ENCODE measurements at regions not wholly inside any gene's neighbourhood (a gene's known extent, or its start where the extent isn't known, plus 50 kb on each side); places are given as distances from the start of the nearest gene placed in this dataset.
A peak's percentile ranks its signal among the peaks of the same experiment; 100 is the strongest.

GRCh38 chr4:25528391-25528790 lies 127.3 kb upstream of the SLC34A2 start:
- no peak for DNase-seq (ENCODE audit: low read depth)

GRCh38 chr4:25531272-25531671 lies 124.4 kb upstream of the SLC34A2 start:
- no peak for DNase-seq (ENCODE audit: low read depth)

DNA sequence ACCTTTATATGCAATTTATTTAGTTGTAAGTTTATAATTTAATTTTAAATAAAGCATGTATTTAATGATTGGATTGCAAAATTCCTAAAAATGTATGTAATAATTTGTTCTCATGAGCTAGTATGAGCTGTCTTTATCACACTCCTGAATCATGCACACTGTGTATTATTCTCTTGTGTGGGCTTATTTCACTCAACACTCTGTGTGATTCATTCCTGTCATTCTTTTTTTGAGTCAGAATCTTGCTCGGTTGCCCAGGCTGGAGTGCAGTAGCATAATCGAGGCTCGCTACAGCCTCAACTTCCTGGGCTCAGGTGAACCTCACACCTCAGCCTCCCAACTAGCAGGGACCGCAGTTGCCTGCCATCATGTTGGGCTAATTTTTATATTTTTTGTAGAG lies 123.1 kb upstream of the SLC34A2 start:
- no peak for DNase-seq (ENCODE audit: low read depth)

- no peak for DNase-seq (ENCODE audit: low read depth)
Measured at GRCh38 chr4:25533256-25533655, 122.4 kb upstream of the SLC34A2 start.

DNA sequence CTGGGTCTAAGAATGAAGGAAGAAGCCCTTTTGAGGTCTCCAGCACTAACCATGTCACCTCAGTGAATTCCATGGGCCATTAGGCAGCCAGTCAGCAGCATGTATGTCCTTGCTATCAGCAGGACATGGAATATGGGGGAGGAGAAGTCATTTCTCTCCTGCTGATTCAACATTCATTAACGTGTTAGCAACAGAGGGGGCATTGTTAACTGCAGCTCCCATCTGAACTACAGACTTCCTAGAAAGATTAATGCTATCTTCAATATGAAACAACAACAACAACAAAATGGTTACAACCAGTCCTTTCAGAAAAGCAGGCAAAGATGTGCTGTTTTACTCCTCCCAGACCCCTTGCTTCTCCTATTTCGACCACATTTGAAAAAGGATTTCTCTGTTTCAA lies 120.4 kb upstream of the SLC34A2 start:
- DNase-seq (ENCODE audit: low read depth): peak; percentile 86

DNA sequence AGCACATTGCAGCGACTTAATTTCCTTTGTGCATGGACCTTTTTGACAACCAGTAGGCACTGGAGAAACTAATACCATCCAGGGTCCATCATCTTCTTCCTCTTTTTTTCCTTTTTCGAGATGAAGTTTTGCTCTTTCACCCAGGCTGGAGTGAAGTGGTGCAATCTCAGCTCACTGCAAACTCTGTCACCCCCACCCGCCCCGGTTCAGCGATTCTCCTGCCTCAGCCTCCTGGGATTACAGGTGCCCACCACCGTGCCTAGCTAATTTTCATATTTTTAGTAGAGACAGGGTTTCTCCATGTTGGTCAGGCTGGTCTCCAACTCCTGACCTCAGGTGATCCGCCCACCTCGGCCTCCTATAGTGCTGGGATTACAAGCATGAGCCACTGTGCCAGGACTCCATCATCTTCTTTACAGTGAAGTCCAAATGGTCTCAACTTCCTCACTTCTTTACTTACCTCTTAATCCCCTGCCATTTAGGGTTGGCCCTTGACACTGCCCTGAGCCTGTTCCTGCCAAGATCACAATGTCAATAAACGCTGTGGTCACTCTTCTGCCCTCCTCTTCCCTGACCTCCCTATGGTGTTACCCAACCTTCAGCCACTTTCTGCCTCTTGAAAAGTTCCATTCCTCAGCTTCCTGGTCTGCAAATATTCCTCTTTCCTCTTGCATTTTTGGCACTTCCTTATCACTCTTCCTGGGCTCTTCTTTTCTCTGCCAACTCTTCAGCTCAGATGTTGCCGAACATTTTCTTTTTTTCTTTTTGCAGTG lies 119.8 kb upstream of the SLC34A2 start:
- DNase-seq (ENCODE audit: low read depth): no peak

DNA sequence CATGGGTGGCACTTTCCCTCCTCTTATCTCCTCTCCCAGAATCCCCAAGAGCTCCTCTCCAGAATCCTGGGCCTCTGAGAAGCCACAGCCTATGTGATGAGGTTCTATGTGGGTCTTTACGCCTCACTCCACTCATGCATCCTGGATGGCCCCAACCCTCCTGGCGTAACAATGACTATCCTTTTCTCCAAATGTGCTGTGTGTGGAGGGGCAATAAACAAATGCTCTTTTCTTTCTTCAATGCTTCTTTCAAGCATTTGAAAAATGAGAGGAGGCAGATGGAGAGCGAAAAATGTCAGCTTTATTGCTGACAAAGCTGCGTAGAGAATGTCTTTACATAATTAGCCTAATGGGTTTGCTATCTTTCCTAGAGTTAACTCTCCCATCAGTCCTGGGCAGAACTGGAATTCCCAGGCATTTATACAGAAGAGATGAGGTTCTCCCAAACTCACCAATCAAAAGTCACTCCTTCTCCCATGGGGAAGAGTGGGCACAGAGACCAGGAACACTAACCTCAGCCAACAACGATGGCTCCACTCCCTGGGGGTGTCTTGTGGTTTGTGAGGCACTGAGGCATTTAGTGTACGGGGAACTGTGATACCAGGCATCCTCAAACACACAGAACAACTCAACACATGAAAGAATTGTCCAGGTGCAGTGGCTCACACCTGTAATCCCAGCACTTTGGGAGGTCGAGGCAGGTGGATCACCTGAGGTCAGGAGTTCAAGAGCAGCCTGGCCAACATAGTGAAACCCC lies 118.9 kb upstream of the SLC34A2 start:
- DNase-seq (ENCODE audit: low read depth): peak; percentile 66

DNA sequence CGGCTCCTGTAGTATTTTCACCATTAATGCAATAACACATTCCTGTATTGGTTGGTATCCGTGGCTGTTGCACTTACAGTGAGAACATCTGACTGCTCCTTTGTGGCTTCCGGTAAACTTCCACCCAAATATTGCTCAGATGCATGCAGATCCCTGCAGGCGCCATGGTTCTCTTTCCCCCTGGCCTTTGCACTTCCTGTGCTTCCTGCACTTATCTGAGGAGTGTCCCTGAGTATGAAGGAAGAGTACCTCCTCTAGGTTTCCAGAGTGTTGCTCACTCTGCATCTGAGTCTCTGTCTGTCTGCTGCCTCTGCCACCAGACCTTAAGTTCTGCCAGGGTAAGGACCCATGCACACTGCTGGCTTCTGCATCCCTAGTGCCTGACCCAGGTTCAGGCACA lies 117.2 kb upstream of the SLC34A2 start:
- DNase-seq (ENCODE audit: low read depth): no peak

- no peak for DNase-seq (ENCODE audit: low read depth)
Measured at GRCh38 chr4:25539241-25539640, 116.4 kb upstream of the SLC34A2 start.

DNA sequence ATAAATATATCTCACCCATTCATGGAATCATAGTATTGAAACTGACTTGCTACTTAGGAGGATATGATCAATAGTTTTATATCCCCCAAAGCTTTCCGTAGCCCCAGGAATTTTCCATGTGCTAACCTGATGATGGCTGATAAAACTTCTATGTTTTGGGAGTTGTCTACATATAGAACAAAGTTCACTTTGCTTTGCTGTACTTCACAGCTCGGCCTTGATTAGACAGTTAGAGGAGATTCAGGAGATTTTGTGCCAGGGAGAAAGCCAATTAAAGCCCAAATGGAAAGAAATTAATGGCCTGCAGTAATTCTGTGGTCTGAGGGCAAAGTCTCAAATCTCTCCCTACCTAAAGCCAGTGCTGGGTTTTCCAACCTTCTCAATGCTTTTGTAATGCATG lies 114.9 kb upstream of the SLC34A2 start:
- DNase-seq (ENCODE audit: low read depth): no peak

GRCh38 chr4:25547343-25547742 lies 108.3 kb upstream of the SLC34A2 start:
- DNase-seq (ENCODE audit: low read depth): no peak

- DNase-seq (ENCODE audit: low read depth): no peak
Measured at GRCh38 chr4:25549413-25549812, 106.2 kb upstream of the SLC34A2 start.

DNA sequence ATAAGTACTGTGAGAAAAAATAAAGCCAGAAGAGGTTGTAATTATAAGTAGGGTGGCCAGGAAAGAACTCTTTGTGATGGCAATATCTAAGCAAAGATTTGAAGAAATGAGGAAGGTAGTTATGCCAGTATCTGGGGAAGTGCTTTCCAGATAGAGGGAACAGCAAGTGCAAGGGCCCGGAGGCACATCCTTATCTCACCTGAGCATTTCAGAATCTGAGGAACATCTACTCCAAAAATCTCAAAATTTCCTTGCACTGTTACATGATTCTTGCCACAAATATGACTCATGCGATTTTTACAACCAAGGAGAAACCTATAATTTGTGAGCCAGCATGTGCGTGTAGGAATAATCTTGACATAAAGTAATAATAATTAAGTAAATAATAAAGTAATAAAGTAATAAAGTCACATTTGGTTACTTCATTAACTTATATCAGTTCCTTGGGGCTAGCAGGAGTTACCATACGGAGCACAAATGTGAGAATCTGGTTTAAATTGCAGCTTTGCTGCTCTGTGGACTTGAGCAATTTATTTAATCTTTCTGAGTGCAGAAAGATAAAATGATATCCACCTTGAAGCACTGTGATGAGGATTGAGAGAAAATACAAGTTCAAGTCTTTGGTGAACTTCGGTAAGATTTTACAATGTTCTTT lies 105.1 kb upstream of the SLC34A2 start:
- no peak for DNase-seq (ENCODE audit: low read depth)

DNA sequence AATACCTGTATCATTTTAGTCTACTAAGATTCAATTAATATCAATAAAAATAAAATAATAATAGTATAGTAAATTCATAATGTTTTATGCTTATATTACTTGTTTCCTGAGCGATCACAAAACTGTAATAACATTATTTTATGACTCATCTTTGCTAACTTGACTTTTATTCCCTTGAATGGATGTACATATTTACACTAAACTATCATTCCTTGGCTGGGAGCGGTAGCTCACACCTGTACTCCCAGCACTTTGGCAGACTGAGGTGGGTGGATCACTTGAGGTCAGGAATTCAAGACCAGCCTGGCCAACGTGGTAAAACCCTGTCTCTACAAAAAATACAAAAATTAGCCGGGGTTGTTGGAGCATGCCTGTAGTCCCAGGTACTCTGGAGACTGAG lies 104.0 kb upstream of the SLC34A2 start:
- no peak for DNase-seq (ENCODE audit: low read depth)

- DNase-seq (ENCODE audit: low read depth): peak; percentile 81
Measured at GRCh38 chr4:25552580-25553271, 102.9 kb upstream of the SLC34A2 start.

DNA sequence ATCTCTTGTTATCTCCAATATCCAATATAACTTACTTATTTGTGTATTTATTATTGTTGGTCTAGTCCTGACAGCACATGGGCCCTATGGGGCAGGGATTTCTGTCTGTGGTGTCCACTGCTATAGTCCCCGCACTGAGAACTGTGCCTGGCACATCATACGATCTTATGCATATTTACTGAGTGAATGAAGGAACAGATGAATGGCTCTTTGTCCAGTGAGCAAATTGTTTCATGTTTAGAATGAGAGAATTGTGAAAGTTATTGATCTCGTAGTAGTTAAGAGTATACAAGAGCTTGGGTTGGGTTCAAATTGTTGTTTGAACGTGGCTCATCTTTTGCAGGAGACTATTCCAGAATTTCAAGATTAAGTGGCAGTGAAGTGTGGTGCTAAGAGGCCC lies 96.1 kb upstream of the SLC34A2 start:
- DNase-seq (ENCODE audit: low read depth): no peak

DNA sequence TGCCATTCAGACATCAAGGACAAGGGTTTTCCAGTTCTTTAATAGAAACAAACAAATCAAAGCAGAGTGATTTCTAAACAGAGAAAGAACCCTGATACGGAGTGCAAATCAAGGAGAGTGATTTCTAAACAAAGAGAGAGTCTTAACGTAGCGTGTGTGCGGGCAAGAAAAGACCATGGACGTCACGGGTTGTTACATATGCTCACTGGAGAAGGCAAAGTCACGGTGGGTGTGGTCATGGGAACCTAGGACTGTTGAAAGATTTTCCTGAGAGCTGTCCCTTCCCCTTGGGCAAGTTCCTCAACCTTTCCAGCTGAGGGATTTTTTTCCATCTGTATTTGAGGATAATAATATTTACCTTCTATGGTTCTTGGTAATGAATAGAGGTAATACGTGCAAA lies 95.0 kb upstream of the SLC34A2 start:
- peak; percentile 63 for DNase-seq (ENCODE audit: low read depth)

DNA sequence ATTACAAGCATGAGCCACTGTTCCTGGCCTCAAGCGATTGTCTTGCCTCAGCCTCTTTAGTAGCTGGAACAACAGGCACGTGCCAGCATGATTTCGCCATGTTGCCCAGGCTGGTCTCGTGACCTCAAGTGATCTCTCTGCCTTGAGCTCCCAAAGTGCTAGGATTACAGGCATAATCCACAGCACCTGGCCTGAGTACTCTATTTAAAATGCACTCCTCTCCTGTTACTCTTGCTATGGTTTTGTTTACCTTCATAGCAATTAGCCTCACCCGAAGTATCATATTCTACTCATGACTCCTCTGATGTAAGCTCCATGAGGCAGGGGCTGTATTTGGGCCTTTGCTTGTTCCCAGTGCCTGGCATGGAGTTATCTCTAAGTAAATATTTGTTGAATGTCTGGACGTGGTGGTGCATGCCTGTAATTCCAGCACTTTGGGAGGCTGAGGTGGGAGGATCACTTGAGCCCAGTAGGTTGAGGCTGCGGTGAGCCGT lies 92.5 kb upstream of the SLC34A2 start:
- DNase-seq (ENCODE audit: low read depth): no peak

GRCh38 chr4:25564836-25565235 lies 90.8 kb upstream of the SLC34A2 start:
- no peak for DNase-seq (ENCODE audit: low read depth)

DNA sequence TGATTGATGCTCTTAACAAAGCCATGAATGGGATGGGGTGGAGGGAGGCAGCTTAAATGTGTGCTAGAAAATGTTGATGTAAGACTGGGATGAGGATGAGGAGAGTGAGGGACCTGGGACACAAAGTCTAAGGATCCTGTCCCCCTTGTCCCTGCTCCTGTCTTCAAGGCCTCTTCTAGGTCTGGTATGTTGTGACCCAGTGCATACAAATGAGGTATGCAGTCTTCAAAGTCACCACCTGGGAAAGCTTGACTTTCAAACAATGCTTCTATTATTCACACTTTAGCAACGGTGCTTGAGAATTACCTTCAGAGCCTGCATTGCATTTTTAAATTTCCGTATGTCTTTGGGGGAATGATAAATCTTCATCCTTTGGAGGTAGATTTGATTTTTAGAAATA lies 88.4 kb upstream of the SLC34A2 start:
- no peak for DNase-seq (ENCODE audit: low read depth)

- DNase-seq (ENCODE audit: low read depth): no peak
Measured at GRCh38 chr4:25569716-25570115, 85.9 kb upstream of the SLC34A2 start.

GRCh38 chr4:25575611-25576010 lies 80.0 kb upstream of the SLC34A2 start:
- no peak for DNase-seq (ENCODE audit: low read depth)

Measured in renal cortical epithelial cell (primary cell).